HCT116 (cell line): ENCODE measurements at regions not wholly inside any gene's neighbourhood (a gene's known extent, or its start where the extent isn't known, plus 50 kb on each side); places are given as distances from the start of the nearest gene placed in this dataset.

Source experiments
- EZH2 ChIP-seq: fragments of 200-600 bp; sonication (generic); IDR thresholded peaks from 2 replicates; pipeline ENCODE4 v1.6.1; 2017; ENCODE audit warnings: antibody characterized with exemption, mixed run types
- EZH2phosphoT487 ChIP-seq: fragments of 200-600 bp; IDR thresholded peaks from 2 replicates; pipeline ENCODE4 v1.6.1; 2018; ENCODE audit warnings: antibody characterized with exemption, borderline replicate concordance
- POLR2A ChIP-seq: IDR thresholded peaks from 2 replicates; pipeline ENCODE4 v1.7.0; 2011; ENCODE audit warnings: borderline replicate concordance; ENCODE audit not compliant: insufficient read depth, insufficient read length; ENCODE audit errors: extremely low read depth
- POLR2AphosphoS5 ChIP-seq: IDR thresholded peaks from 2 replicates; pipeline ENCODE4 v1.6.1; 2011; ENCODE audit warnings: mild to moderate bottlenecking, low read depth, low read length, moderate library complexity
- RAD21 ChIP-seq: IDR thresholded peaks from 2 replicates; pipeline ENCODE4 v1.6.1; 2012; ENCODE audit warnings: low read depth, mild to moderate bottlenecking
- ZNF274 ChIP-seq: fragments of 200-500 bp; sonication (Bioruptor generic); IDR thresholded peaks from 2 replicates; pipeline ENCODE4 v1.6.1; 2014; ENCODE audit warnings: mild to moderate bottlenecking, low read depth, low read length, inconsistent platforms
- TF ChIP-seq, protein P1 (sequence below): IDR thresholded peaks from 2 replicates; pipeline ENCODE4 v1.6.1; 2012; ENCODE audit warnings: low read depth
- TF ChIP-seq, protein P2 (sequence below), 3 experiments: fragments of 200-600 bp in 1 of 3; sonication (generic) in 1 of 3; IDR thresholded peaks in 2 of 3; conservative IDR thresholded peaks in 1 of 3; 2 replicates each; pipeline ENCODE4 v1.5.1; 2012 to 2017; ENCODE audit warnings: low read depth in 2 of 3, low read length in 2 of 3, antibody characterized with exemption in 1 of 3, borderline replicate concordance in 1 of 3, control low read depth in 1 of 3, mild to moderate bottlenecking in 1 of 3, mixed read lengths in 1 of 3, mixed run types in 1 of 3, moderate library complexity in 1 of 3; ENCODE audit not compliant: insufficient read depth in 1 of 3
- TF ChIP-seq, protein P3 (sequence below): IDR thresholded peaks from 2 replicates; pipeline ENCODE4 v1.6.1; 2012

DNA sequence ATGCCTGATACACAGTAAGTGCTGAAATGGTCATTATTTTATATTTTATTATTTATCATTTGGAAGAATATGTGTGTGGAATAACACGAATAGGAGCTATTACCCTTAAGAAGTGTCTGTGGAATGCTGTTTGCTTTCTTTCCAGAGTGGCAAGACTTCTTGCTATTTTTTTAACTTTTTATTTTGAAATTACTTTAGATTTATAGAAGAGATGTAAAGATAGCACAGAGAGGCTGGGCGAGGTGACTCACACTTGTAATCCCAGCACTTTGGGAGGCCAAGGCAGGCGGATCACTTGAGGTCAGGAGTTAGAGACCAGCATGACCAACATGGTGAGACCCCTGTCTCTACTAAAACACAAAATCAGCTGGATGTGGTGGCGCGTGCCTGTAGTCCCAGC lies 58.9 kb upstream of the PAX6 start:
- TF ChIP-seq POLR2AphosphoS5: no peak
- TF ChIP-seq RAD21: no peak
- TF ChIP-seq, protein P1, sequence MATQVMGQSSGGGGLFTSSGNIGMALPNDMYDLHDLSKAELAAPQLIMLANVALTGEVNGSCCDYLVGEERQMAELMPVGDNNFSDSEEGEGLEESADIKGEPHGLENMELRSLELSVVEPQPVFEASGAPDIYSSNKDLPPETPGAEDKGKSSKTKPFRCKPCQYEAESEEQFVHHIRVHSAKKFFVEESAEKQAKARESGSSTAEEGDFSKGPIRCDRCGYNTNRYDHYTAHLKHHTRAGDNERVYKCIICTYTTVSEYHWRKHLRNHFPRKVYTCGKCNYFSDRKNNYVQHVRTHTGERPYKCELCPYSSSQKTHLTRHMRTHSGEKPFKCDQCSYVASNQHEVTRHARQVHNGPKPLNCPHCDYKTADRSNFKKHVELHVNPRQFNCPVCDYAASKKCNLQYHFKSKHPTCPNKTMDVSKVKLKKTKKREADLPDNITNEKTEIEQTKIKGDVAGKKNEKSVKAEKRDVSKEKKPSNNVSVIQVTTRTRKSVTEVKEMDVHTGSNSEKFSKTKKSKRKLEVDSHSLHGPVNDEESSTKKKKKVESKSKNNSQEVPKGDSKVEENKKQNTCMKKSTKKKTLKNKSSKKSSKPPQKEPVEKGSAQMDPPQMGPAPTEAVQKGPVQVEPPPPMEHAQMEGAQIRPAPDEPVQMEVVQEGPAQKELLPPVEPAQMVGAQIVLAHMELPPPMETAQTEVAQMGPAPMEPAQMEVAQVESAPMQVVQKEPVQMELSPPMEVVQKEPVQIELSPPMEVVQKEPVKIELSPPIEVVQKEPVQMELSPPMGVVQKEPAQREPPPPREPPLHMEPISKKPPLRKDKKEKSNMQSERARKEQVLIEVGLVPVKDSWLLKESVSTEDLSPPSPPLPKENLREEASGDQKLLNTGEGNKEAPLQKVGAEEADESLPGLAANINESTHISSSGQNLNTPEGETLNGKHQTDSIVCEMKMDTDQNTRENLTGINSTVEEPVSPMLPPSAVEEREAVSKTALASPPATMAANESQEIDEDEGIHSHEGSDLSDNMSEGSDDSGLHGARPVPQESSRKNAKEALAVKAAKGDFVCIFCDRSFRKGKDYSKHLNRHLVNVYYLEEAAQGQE: no peak
- no peak for TF ChIP-seq POLR2A
- TF ChIP-seq, protein P2, sequence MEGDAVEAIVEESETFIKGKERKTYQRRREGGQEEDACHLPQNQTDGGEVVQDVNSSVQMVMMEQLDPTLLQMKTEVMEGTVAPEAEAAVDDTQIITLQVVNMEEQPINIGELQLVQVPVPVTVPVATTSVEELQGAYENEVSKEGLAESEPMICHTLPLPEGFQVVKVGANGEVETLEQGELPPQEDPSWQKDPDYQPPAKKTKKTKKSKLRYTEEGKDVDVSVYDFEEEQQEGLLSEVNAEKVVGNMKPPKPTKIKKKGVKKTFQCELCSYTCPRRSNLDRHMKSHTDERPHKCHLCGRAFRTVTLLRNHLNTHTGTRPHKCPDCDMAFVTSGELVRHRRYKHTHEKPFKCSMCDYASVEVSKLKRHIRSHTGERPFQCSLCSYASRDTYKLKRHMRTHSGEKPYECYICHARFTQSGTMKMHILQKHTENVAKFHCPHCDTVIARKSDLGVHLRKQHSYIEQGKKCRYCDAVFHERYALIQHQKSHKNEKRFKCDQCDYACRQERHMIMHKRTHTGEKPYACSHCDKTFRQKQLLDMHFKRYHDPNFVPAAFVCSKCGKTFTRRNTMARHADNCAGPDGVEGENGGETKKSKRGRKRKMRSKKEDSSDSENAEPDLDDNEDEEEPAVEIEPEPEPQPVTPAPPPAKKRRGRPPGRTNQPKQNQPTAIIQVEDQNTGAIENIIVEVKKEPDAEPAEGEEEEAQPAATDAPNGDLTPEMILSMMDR (IDR thresholded peaks at IDR 0.05 in 2 of 3, conservative IDR thresholded peaks at IDR 0.05 in 1 of 3; ENCODE audit: borderline replicate concordance in 1 of 3, insufficient read depth in 1 of 3, low read depth in 2 of 3, low read length in 2 of 3): no peak
- TF ChIP-seq EZH2: no peak
- TF ChIP-seq, protein P3, sequence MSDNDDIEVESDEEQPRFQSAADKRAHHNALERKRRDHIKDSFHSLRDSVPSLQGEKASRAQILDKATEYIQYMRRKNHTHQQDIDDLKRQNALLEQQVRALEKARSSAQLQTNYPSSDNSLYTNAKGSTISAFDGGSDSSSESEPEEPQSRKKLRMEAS: no peak
- no peak for TF ChIP-seq ZNF274
- no peak for TF ChIP-seq EZH2phosphoT487
